NK-92 (cell line): ENCODE measurements at regions not wholly inside any gene's neighbourhood (a gene's known extent, or its start where the extent isn't known, plus 50 kb on each side); places are given as distances from the start of the nearest gene placed in this dataset.

Experiments
- DNase-seq: peaks from one replicate; lab custom pipeline; 2025; ENCODE audit not compliant: unreplicated experiment; lab: John Stamatoyannopoulos, UW

- DNase-seq: no peak
Measured at GRCh38 chr1:181423301-181423918, 59.9 kb upstream of the CACNA1E start.

- DNase-seq: no peak
Measured at GRCh38 chr1:181424786-181425403, 58.4 kb upstream of the CACNA1E start.

- DNase-seq: no peak
Measured at GRCh38 chr1:181425566-181425965, 57.8 kb upstream of the CACNA1E start.

- no peak for DNase-seq
Measured at GRCh38 chr1:181429462-181429861, 53.9 kb upstream of the CACNA1E start.

GRCh38 chr1:181430015-181430885 is 53.1 kb upstream of the CACNA1E start:
- DNase-seq: no peak
